MCF 10A (cell line): ENCODE measurements at regions not wholly inside any gene's neighbourhood (a gene's known extent, or its start where the extent isn't known, plus 50 kb on each side); places are given as distances from the start of the nearest gene placed in this dataset.

ENCODE experiments used
- BruUV-seq: library from RNA; stranded (reverse); fragments of 400-500 nt; replicated peaks from 2 replicates; lab custom pipeline; 2021; lab: Mats Ljungman, UMichigan
- CTCF ChIA-PET: fragments of 300-600 bp; sonication (Branson Sonifier 250); formaldehyde crosslinking; extraction: SDS; loops from one replicate; lab custom pipeline; 2021; ENCODE audit warnings: antibody characterized with exemption, inconsistent platforms; lab: Yijun Ruan, JAX
- POLR2A ChIA-PET: fragments of 300-600, 350-650 bp; sonication (Branson Sonifier 250); formaldehyde crosslinking; extraction: SDS; loops from one replicate; lab custom pipeline; 2020; ENCODE audit warnings: antibody characterized with exemption, inconsistent platforms; lab: Yijun Ruan, JAX
- DNase-seq: peaks from one replicate; pipeline ENCODE4 v3.0.0-alpha.2; 2018; ENCODE audit not compliant: unreplicated experiment
- H3K27ac Mint-ChIP-seq: one replicate; pipeline ENCODE4 v1.8.0; 2022; ENCODE audit warnings: mild to moderate bottlenecking, low read depth, mixed read lengths; ENCODE audit not compliant: unreplicated experiment
- H3K27me3 Mint-ChIP-seq: one replicate; pipeline ENCODE4 v1.8.0; 2022; ENCODE audit warnings: mixed read lengths; ENCODE audit not compliant: insufficient read depth, unreplicated experiment
- H3K36me3 Mint-ChIP-seq: one replicate; pipeline ENCODE4 v1.8.0; 2022; ENCODE audit warnings: mild to moderate bottlenecking, moderate library complexity, mixed read lengths; ENCODE audit not compliant: insufficient read depth, unreplicated experiment
- H3K4me1 Mint-ChIP-seq: one replicate; pipeline ENCODE4 v1.8.0; 2022; ENCODE audit warnings: mixed read lengths; ENCODE audit not compliant: insufficient read depth, unreplicated experiment
- H3K4me3 Mint-ChIP-seq: one replicate; pipeline ENCODE4 v1.8.0; 2022; ENCODE audit warnings: mild to moderate bottlenecking, moderate library complexity, mixed read lengths; ENCODE audit not compliant: unreplicated experiment
- H3K9me3 Mint-ChIP-seq: one replicate; pipeline ENCODE4 v1.8.0; 2022; ENCODE audit warnings: mixed read lengths; ENCODE audit not compliant: unreplicated experiment
- intact Hi-C: fragments of 100-400 bp; cut with micrococcal nuclease; formaldehyde crosslinking; loops from 2 replicates; pipeline ENCODE4 v1.14.1; 2022
- TF ChIP-seq, protein P1 (sequence below): fragments of 200-600 bp; IDR thresholded peaks from one replicate; pipeline ENCODE4 v1.8.0; 2022; ENCODE audit warnings: antibody characterized with exemption, mild to moderate bottlenecking; ENCODE audit not compliant: unreplicated experiment

DNA sequence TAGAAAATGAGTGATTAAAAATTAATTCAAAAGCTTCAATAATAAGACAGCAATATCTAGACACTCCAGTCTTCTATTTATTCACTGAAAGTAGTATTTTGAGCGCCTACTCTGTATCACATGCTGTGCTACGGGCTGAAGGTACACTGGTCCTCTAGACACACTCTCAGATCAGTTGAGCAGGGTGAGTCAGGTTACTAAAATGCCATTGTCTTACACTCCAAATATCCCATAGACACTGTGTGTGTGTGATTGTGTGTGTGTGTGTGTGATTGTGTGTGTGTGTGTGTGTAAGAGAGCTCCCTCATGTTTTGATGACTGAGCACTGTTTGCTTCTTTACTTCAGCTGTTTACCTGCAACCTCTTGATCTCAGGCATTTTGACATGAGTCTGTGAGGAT lies 342.8 kb upstream of the BOD1L1 start:
- Mint-ChIP-seq H3K9me3 (no peaks in the 10 kb centered on the region), H3K4me1 (peaks cover 6% of the 10 kb centered on the region), H3K36me3 (peaks cover 6% of the 10 kb centered on the region), H3K27ac (no peak overlapping the region), H3K27me3 (no peaks in the 10 kb centered on the region), H3K4me3 (no peak overlapping the region)
- no TSS peak for BruUV-seq
- intact Hi-C loops: no loop called here
- CTCF ChIA-PET: interaction anchor here (1.3 kb wide), 1 partner anchor 316 kb away, joined by 5 read pairs; no protein-coding TSS in a partner anchor
- TF ChIP-seq, protein P1, sequence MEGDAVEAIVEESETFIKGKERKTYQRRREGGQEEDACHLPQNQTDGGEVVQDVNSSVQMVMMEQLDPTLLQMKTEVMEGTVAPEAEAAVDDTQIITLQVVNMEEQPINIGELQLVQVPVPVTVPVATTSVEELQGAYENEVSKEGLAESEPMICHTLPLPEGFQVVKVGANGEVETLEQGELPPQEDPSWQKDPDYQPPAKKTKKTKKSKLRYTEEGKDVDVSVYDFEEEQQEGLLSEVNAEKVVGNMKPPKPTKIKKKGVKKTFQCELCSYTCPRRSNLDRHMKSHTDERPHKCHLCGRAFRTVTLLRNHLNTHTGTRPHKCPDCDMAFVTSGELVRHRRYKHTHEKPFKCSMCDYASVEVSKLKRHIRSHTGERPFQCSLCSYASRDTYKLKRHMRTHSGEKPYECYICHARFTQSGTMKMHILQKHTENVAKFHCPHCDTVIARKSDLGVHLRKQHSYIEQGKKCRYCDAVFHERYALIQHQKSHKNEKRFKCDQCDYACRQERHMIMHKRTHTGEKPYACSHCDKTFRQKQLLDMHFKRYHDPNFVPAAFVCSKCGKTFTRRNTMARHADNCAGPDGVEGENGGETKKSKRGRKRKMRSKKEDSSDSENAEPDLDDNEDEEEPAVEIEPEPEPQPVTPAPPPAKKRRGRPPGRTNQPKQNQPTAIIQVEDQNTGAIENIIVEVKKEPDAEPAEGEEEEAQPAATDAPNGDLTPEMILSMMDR: no peak
- DNase-seq: no peak
- POLR2A ChIA-PET: no interaction called here

GRCh38 chr4:13977746-13978145 lies 350.2 kb upstream of the BOD1L1 start:
- POLR2A ChIA-PET: no interaction called here
- H3K27me3 Mint-ChIP-seq: peaks cover 8% of the 10 kb centered on the region
- intact Hi-C loops: no loop called here
- TF ChIP-seq, protein P1: no peak
- peaks cover 5% of the 10 kb centered on the region for H3K9me3 Mint-ChIP-seq
- CTCF ChIA-PET: interaction anchor here (0.5 to 0.6 kb wide), 3 partner anchors 20 to 355 kb away, joined by 3 to 4 read pairs (median 3); no protein-coding TSS in a partner anchor
- no peak overlapping the region for H3K27ac Mint-ChIP-seq
- DNase-seq: no peak
- no peak overlapping the region for H3K4me3 Mint-ChIP-seq
- H3K36me3 Mint-ChIP-seq: no peaks in the 10 kb centered on the region
- no TSS peak for BruUV-seq
- H3K4me1 Mint-ChIP-seq: peaks cover 5% of the 10 kb centered on the region

DNA sequence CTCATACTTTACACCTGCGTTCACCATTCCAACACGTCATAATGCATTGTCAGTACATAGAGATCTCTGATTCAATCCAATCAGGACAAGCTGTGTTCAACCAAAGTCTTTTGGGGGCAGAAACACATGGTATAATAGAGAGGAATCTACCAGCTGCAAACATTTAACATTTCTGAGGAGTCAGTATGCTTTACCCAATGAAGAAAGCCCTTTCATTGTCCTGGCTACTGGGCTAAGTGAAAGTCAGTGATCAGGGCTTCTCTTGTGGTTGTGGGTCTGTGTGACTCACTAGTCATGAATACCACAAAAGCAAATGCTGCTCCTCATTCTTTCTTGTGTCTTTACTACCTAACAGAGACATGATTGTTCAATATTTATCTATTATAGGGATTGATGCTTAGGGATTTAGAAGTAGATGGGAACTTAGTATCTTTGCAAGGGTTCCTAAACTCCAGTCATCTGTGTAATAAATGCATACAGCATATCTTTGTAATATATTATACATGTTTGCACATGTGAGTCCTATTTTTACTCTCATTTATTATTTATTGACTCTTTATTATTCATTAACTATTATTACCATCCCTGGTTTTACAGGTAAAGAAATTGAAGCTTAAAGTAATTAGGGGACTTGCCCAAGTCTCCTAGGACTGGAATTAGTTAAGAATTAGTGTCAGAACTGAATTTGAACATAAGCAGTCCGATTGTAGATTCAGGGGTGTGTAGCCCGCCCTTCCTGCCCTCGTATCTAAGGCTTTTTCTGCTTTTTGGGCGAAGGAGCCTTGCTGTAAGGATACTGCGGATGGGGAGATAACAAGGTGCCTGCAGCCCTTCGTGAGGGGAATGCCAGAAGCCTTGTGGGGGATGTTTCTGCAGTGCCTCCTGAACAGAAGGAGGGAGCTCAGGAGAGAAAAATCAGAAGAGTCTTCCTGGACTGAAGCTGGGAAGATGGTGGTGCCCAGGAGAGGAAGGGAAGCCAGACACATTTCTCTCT lies 353.1 kb upstream of the BOD1L1 start:
- TF ChIP-seq, protein P1: no peak
- Mint-ChIP-seq H3K4me3 (no peak overlapping the region), H3K9me3 (peaks cover 10% of the 10 kb centered on the region), H3K27me3 (peaks cover 30% of the 10 kb centered on the region), H3K4me1 (peaks cover 13% of the 10 kb centered on the region), H3K27ac (no peak overlapping the region), H3K36me3 (no peaks in the 10 kb centered on the region)
- intact Hi-C loops: no loop called here
- CTCF ChIA-PET: no interaction called here
- BruUV-seq: no TSS peak
- POLR2A ChIA-PET: no interaction called here
- DNase-seq: peak; percentile 38

GRCh38 chr4:13981499-13981898 lies 354.0 kb upstream of the BOD1L1 start:
- TF ChIP-seq, protein P1: no peak
- H3K4me1 Mint-ChIP-seq: peaks cover 13% of the 10 kb centered on the region
- DNase-seq: no peak
- POLR2A ChIA-PET: no interaction called here
- no peak overlapping the region for H3K4me3 Mint-ChIP-seq
- BruUV-seq: no TSS peak
- no peaks in the 10 kb centered on the region for H3K36me3 Mint-ChIP-seq
- peaks cover 10% of the 10 kb centered on the region for H3K9me3 Mint-ChIP-seq
- CTCF ChIA-PET: no interaction called here
- intact Hi-C loops: no loop called here
- H3K27ac Mint-ChIP-seq: no peak overlapping the region
- H3K27me3 Mint-ChIP-seq: peaks cover 30% of the 10 kb centered on the region
